ENCODE measurements at regions not wholly inside any gene's neighbourhood (a gene's known extent, or its start where the extent isn't known, plus 50 kb on each side); places are given as distances from the start of the nearest gene placed in this dataset.
"Not testable (repeated sequence)": the region's sequence is repeated elsewhere in the genome, so short reads cannot be mapped to it uniquely, and the experiment has no call there.

GRCh38 chr6:139517998-139518555, 143.6 kb upstream of the CITED2 start:
- TF ChIP-seq CTCF (conservative IDR thresholded peaks at IDR 0.05; ENCODE audit: low read depth, low read length); EZH2 (IDR thresholded peaks at IDR 0.05; ENCODE audit: borderline replicate concordance, low read depth, low read length, poor library complexity, severe bottlenecking): not testable (repeated sequence)

Measured in A673 (cell line).